Common myeloid progenitor, CD34-positive (primary cell): ENCODE measurements at regions not wholly inside any gene's neighbourhood (a gene's known extent, or its start where the extent isn't known, plus 50 kb on each side); places are given as distances from the start of the nearest gene placed in this dataset.

Source experiments
- CTCF ChIA-PET: fragments of 350-600 bp; sonication (Branson Sonifier 250); formaldehyde crosslinking; loops from one replicate; lab custom pipeline; 2021; ENCODE audit warnings: antibody characterized with exemption; lab: Charles Lee
- POLR2A ChIA-PET: fragments of 350-600 bp; sonication (Branson Sonifier 250); formaldehyde crosslinking; loops from one replicate; lab custom pipeline; 2021; ENCODE audit warnings: antibody characterized with exemption; lab: Charles Lee
- DNase-seq, 3 donors: peaks; one replicate each; pipeline versions ENCODE4 v3.0.0 to v3.0.0-alpha.2; 2013
- H3K27ac ChIP-seq, 2 experiments: 1 replicate in 1 of 2; 2 replicates in 1 of 2; pipeline ENCODE4 v1.7.0; 2013; ENCODE audit warnings: inconsistent platforms in 2 of 2, low read length in 2 of 2, mild to moderate bottlenecking in 2 of 2, low read depth in 1 of 2, moderate library complexity in 1 of 2; ENCODE audit not compliant: severe bottlenecking in 2 of 2, insufficient read depth in 1 of 2, poor library complexity in 1 of 2
- H3K27me3 ChIP-seq, 5 experiments: replicated peaks in 2 of 5; 1 replicate in 3 of 5; 2 replicates in 2 of 5; pipeline versions ENCODE4 v1.6.1 to v1.7.0; 2013; ENCODE audit warnings: low read length in 4 of 5, mild to moderate bottlenecking in 2 of 5, moderate library complexity in 2 of 5, inconsistent platforms in 1 of 5; ENCODE audit not compliant: insufficient read depth in 5 of 5, control insufficient read depth in 4 of 5
- H3K36me3 ChIP-seq, 4 experiments: 1 replicate in 2 of 4; 2 replicates in 2 of 4; pipeline versions ENCODE4 v1.6.1 to v1.7.0; 2013; ENCODE audit warnings: low read length in 3 of 4, control low read depth in 1 of 4, mild to moderate bottlenecking in 1 of 4; ENCODE audit not compliant: control insufficient read depth in 4 of 4, insufficient read depth in 4 of 4
- H3K4me1 ChIP-seq, 4 experiments: 1 replicate in 3 of 4; 2 replicates in 1 of 4; pipeline versions ENCODE4 v1.6.1 to v1.7.1; 2013; ENCODE audit warnings: low read length in 3 of 4, mild to moderate bottlenecking in 3 of 4, control low read depth in 1 of 4, inconsistent platforms in 1 of 4, moderate library complexity in 1 of 4; ENCODE audit not compliant: control insufficient read depth in 4 of 4, insufficient read depth in 4 of 4; ENCODE audit errors: control extremely low read depth in 1 of 4
- H3K4me3 ChIP-seq, 7 experiments: 1 replicate in 4 of 7; 2 replicates in 3 of 7; pipeline versions ENCODE4 v1.5.1 to v1.7.0; 2013; ENCODE audit warnings: mild to moderate bottlenecking in 7 of 7, low read length in 6 of 7, moderate library complexity in 6 of 7, inconsistent platforms in 2 of 7, low read depth in 2 of 7, control low read depth in 1 of 7; ENCODE audit not compliant: insufficient read depth in 4 of 7, control insufficient read depth in 1 of 7; ENCODE audit errors: extremely low read depth in 1 of 7
- H3K9me3 ChIP-seq, 5 experiments: 1 replicate in 4 of 5; 2 replicates in 1 of 5; pipeline versions ENCODE4 v1.6.1 to v1.7.1; 2013; ENCODE audit warnings: low read length in 4 of 5, mild to moderate bottlenecking in 2 of 5, inconsistent platforms in 1 of 5, low read depth in 1 of 5, moderate library complexity in 1 of 5; ENCODE audit not compliant: control insufficient read depth in 4 of 5, insufficient read depth in 2 of 5; ENCODE audit errors: control extremely low read depth in 1 of 5
- WGBS: methylation state at CpG from one replicate; pipeline ENCODE4 v1.1.5; 2013; ENCODE audit not compliant: insufficient coverage; 5-methylcytosine and 5-hydroxymethylcytosine counted together

DNA sequence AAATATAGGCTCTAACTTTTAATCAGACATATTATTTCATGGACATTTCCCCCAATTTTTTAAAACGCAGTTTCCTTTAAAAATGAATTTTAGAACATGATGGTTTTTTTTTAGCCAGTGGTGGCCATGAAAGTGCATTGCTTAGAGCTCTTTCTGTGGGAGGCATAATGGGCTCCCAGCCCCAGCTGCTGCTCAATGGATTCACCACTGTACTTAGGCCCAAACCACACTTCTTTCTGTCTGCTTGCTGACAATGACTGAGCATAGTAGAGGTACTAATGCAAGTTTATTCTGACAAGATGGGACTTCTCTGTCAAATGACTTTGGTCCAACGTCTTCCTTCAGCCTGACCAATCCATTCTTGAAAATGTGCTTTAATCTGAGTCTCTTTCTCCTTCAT is 400.2 kb upstream of the GRIA3 start:
- POLR2A ChIA-PET, result no interaction called here
- no peak for DNase-seq

GRCh38 chrX:122787231-122787630 is 396.8 kb upstream of the GRIA3 start:
- POLR2A ChIA-PET, result no interaction called here
- CTCF ChIA-PET, result no interaction called here
- no CpG with 5 or more reads among the region's 3 CpGs for WGBS
- no peak for DNase-seq
- Histone ChIP-seq H3K36me3 (no peaks in the 10 kb centered on the region), H3K4me3 (no peak overlapping the region), H3K27me3 (no peaks in the 10 kb centered on the region), H3K27ac (no peak overlapping the region), H3K9me3 (no peaks in the 10 kb centered on the region), H3K4me1 (no peaks in the 10 kb centered on the region)

More for the DNA sequence above, 400.2 kb upstream of the GRIA3 start:
- no peaks in the 10 kb centered on the region for H3K9me3 ChIP-seq
- no peaks in the 10 kb centered on the region for H3K36me3 ChIP-seq
- no peak overlapping the region for H3K4me3 ChIP-seq
- no peaks in the 10 kb centered on the region for H3K27me3 ChIP-seq
- H3K4me1 ChIP-seq, result no peaks in the 10 kb centered on the region
- no peak overlapping the region for H3K27ac ChIP-seq
- CTCF ChIA-PET, result no interaction called here
- WGBS, result 62% methylated on average over 1 of the region's 2 CpGs

DNA sequence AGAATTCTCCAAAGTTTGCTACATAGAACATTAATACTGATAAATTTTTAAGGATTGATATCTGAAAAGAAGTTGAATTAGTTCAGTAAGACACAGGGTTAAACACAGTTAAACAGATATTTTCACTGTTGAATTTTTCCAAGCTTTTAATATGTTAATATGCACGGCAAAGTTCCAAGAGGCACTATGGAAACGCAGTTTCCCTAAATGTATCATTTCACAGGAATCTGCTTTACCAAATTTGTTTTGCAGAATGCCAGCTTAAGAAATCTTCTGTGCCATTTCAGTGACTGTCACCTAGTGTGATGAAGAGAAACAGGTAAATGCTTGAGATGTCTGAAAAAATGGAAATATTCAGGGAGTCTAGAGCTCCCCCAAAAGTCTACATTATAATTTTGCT is 395.9 kb upstream of the GRIA3 start:
- POLR2A ChIA-PET, result no interaction called here
- no CpG with 5 or more reads among the region's 2 CpGs for WGBS

GRCh38 chrX:122790376-122791095 is 393.5 kb upstream of the GRIA3 start:
- H3K27me3 ChIP-seq, result no peaks in the 10 kb centered on the region
- H3K27ac ChIP-seq, result no peak overlapping the region
- no peak overlapping the region for H3K4me3 ChIP-seq
- CTCF ChIA-PET, result no interaction called here
- no peaks in the 10 kb centered on the region for H3K4me1 ChIP-seq
- no peaks in the 10 kb centered on the region for H3K9me3 ChIP-seq
- peak in 1 of 3 donors; percentile 21 for DNase-seq
- no peaks in the 10 kb centered on the region for H3K36me3 ChIP-seq
- WGBS, result no CpG with 5 or more reads among the region's 3 CpGs
- POLR2A ChIA-PET, result interaction anchor here (0.8 kb wide), 1 partner anchor 31 kb away, joined by 4 read pairs; no protein-coding TSS in a partner anchor

More for the DNA sequence above, 395.9 kb upstream of the GRIA3 start:
- no peaks in the 10 kb centered on the region for H3K36me3 ChIP-seq
- H3K27me3 ChIP-seq, result no peaks in the 10 kb centered on the region
- no peak overlapping the region for H3K4me3 ChIP-seq
- CTCF ChIA-PET, result no interaction called here
- H3K4me1 ChIP-seq, result no peaks in the 10 kb centered on the region
- H3K9me3 ChIP-seq, result no peaks in the 10 kb centered on the region
- H3K27ac ChIP-seq, result no peak overlapping the region
- no peak for DNase-seq

GRCh38 chrX:122813876-122814275 is 370.2 kb upstream of the GRIA3 start:
- H3K36me3 ChIP-seq, result no peaks in the 10 kb centered on the region
- DNase-seq, result peak; percentile 26 to 83 (median 59)
- WGBS, result 34% methylated on average over 2 of the region's 4 CpGs

DNA sequence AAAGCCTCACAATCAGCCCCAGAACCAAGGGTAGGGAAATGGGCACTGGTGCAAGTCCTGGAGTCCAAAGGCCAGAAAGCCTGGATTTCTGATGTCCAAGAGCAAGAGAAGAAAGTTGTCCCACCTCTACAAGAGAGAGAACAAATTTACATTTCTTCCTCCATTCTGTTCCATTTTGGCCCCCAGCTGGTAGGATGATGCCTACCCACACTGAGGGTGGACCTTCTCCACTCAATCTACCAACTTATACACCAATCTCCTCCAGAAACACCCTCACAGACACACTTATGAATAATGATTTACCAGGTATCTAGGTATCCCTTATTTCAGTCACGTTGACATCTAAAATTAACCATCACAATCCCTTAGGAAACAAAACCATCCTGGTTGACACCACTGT is 367.8 kb upstream of the GRIA3 start:
- H3K4me1 ChIP-seq, result peaks cover 0 to 23% (median 7%) of the 10 kb centered on the region in 4 experiments
- H3K27me3 ChIP-seq, result no peaks in the 10 kb centered on the region
- CTCF ChIA-PET, result no interaction called here
- peaks cover 0 to 8% (median 0%) of the 10 kb centered on the region in 5 experiments for H3K9me3 ChIP-seq
- H3K27ac ChIP-seq, result no peak overlapping the region
- no peak overlapping the region for H3K4me3 ChIP-seq
- no peaks in the 10 kb centered on the region for H3K36me3 ChIP-seq
- WGBS, result no CpG with 5 or more reads among the region's 1 CpG
- POLR2A ChIA-PET, result no interaction called here
- DNase-seq, result peak in 2 of 3 donors; percentile 10 to 26

More at GRCh38 chrX:122813876-122814275, 370.2 kb upstream of the GRIA3 start:
- Histone ChIP-seq H3K27me3 (no peaks in the 10 kb centered on the region), H3K4me1 (peaks cover 0 to 23% (median 6%) of the 10 kb centered on the region in 4 experiments), H3K27ac (peak overlapping the region in 1 of 2 experiments; percentile 14), H3K9me3 (peaks cover 0 to 4% (median 0%) of the 10 kb centered on the region in 5 experiments), H3K4me3 (no peak overlapping the region)
- ChIA-PET POLR2A (no interaction called here), CTCF (no interaction called here)

DNA sequence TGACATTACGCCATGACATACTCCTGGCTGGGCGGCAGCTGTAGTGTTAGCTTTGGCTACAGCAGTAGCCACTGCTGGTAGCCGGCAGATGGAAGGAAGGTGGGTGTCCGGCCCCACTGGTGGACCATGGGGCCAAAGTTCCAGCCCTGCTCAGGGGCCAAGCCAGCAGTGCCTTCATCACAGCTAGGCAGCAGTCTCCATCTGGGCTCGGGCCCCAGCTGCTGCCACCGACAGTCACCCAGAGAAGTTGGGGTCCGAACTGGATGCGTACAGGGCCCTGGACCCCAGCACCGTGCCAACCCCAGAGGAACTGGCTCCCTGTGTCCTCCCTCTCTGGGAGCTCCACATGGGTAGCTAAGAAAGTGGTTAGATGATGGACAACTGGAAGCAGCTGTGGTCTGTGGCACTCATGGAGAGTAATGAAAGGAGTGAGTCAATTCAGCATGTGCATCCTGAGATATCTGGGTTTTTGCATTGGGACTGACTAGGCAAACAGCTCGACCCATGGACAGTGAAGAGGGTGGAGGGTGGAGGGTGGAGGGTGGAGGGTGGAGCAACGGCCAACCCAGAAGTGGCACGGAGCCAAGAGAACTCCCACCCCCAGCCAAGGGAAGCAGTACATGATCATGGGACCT is 366.6 kb upstream of the GRIA3 start:
- no peaks in the 10 kb centered on the region for H3K27me3 ChIP-seq
- DNase-seq, result peak; percentile 75 to 97 (median 89)
- peaks cover 0 to 23% (median 7%) of the 10 kb centered on the region in 4 experiments for H3K4me1 ChIP-seq
- WGBS, result 56% methylated on average over 10 of the region's 12 CpGs
- ChIA-PET CTCF (interaction anchor here (0.6 kb wide), 1 partner anchor 32 kb away, joined by 3 read pairs; no protein-coding TSS in a partner anchor), POLR2A (no interaction called here)
- H3K27ac ChIP-seq, result peak overlapping the region in 1 of 2 experiments; percentile 19
- H3K9me3 ChIP-seq, result peaks cover 0 to 8% (median 0%) of the 10 kb centered on the region in 5 experiments
- H3K36me3 ChIP-seq, result no peaks in the 10 kb centered on the region
- H3K4me3 ChIP-seq, result no peak overlapping the region
